ENCODE measurements at regions not wholly inside any gene's neighbourhood (a gene's known extent, or its start where the extent isn't known, plus 50 kb on each side); places are given as distances from the start of the nearest gene placed in this dataset.

GRCh38 chr21:21688889-21689288 lies 690.7 kb downstream of the NCAM2 start:
- no peaks in the 10 kb centered on the region for H3K36me3 Mint-ChIP-seq
- H3K9me3 ChIP-seq (ENCODE audit: control insufficient read depth in 2 of 2, low read length in 2 of 2): peaks cover 8 to 9% of the 10 kb centered on the region in 2 experiments
- no peaks in the 10 kb centered on the region for H3K4me1 ChIP-seq (ENCODE audit: control insufficient read depth, insufficient read depth, low read length, poor library complexity, severe bottlenecking)
- H3K36me3 ChIP-seq (ENCODE audit: control insufficient read depth, insufficient read depth, low read length): no peaks in the 10 kb centered on the region
- H3K4me3 Mint-ChIP-seq: no peak overlapping the region
- no peaks in the 10 kb centered on the region for H3K27me3 Mint-ChIP-seq
- no peaks in the 10 kb centered on the region for H3K4me1 Mint-ChIP-seq
- H3K27ac Mint-ChIP-seq: no peak overlapping the region
- no peak for DNase-seq
- ATAC-seq (ENCODE audit: low read depth in 2 of 2): no peak
- peaks cover under 1 to 34% (median 10%) of the 10 kb centered on the region in 7 donors for H3K9me3 Mint-ChIP-seq
- no peak overlapping the region for H3K4me3 ChIP-seq (ENCODE audit: low read depth, low read length)
- no peak overlapping the region for H3K27ac ChIP-seq (ENCODE audit: insufficient read depth, low read length, poor library complexity, severe bottlenecking)
- no peaks in the 10 kb centered on the region for H3K27me3 ChIP-seq (ENCODE audit: control insufficient read depth, insufficient read depth, low read length)

- Mint-ChIP-seq H3K4me3 (no peak overlapping the region), H3K27ac (no peak overlapping the region), H3K27me3 (no peaks in the 10 kb centered on the region), H3K4me1 (no peaks in the 10 kb centered on the region), H3K9me3 (peaks cover 0 to 29% (median 7%) of the 10 kb centered on the region in 7 donors), H3K36me3 (no peaks in the 10 kb centered on the region)
- Histone ChIP-seq H3K27me3 (ENCODE audit: control insufficient read depth, insufficient read depth, low read length) (no peaks in the 10 kb centered on the region), H3K9me3 (ENCODE audit: control insufficient read depth in 2 of 2, low read length in 2 of 2) (peaks cover 7 to 13% of the 10 kb centered on the region in 2 experiments), H3K4me1 (ENCODE audit: control insufficient read depth, insufficient read depth, low read length, poor library complexity, severe bottlenecking) (no peaks in the 10 kb centered on the region), H3K27ac (ENCODE audit: insufficient read depth, low read length, poor library complexity, severe bottlenecking) (no peak overlapping the region), H3K4me3 (ENCODE audit: low read depth, low read length) (no peak overlapping the region), H3K36me3 (ENCODE audit: control insufficient read depth, insufficient read depth, low read length) (no peaks in the 10 kb centered on the region)
- ATAC-seq (ENCODE audit: low read depth in 2 of 2) (no peak), DNase-seq (no peak)
These were observed 692.0 kb downstream of the NCAM2 start for GRCh38 chr21:21690068-21690665.

- Histone ChIP-seq H3K27ac (ENCODE audit: insufficient read depth, low read length, poor library complexity, severe bottlenecking) (no peak overlapping the region), H3K4me3 (ENCODE audit: low read depth, low read length) (no peak overlapping the region), H3K27me3 (ENCODE audit: control insufficient read depth, insufficient read depth, low read length) (no peaks in the 10 kb centered on the region), H3K9me3 (ENCODE audit: control insufficient read depth in 2 of 2, low read length in 2 of 2) (peaks cover 0 to 10% of the 10 kb centered on the region in 2 experiments), H3K4me1 (ENCODE audit: control insufficient read depth, insufficient read depth, low read length, poor library complexity, severe bottlenecking) (no peaks in the 10 kb centered on the region), H3K36me3 (ENCODE audit: control insufficient read depth, insufficient read depth, low read length) (no peaks in the 10 kb centered on the region)
- H3K9me3 Mint-ChIP-seq: peaks cover 0 to 18% (median 7%) of the 10 kb centered on the region in 7 donors
- H3K27me3 Mint-ChIP-seq: no peaks in the 10 kb centered on the region
- H3K4me3 Mint-ChIP-seq: no peak overlapping the region
- no peaks in the 10 kb centered on the region for H3K4me1 Mint-ChIP-seq
- ATAC-seq (ENCODE audit: low read depth in 2 of 2): no peak
- no peaks in the 10 kb centered on the region for H3K36me3 Mint-ChIP-seq
- H3K27ac Mint-ChIP-seq: no peak overlapping the region
- DNase-seq: no peak
These were observed 714.7 kb downstream of the NCAM2 start for GRCh38 chr21:21712748-21713520.

DNA sequence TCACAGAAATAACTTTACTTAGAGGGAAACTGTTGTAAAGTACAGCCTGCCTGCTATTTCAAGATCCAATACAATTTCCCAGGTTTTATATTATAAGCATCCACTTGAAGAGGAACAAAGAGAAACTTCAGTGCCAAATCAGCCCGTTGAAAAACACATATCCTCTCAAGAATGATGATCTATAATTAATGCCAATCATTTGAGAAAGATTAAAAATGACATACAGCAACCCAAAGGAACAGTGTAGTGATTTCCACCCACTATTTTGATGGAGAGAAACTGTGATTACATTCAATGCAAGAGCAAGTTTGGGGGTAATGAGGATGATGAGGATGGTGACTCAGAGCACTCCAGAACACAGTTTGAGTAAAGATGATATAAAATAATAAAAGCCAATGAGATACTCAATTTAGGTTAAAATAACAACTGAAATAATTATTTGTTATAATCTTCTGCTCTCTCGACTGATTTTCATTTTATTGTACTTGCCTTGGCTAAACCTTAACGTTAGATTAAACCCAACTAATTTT lies 715.5 kb downstream of the NCAM2 start:
- Histone ChIP-seq H3K4me3 (ENCODE audit: low read depth, low read length) (no peak overlapping the region), H3K36me3 (ENCODE audit: control insufficient read depth, insufficient read depth, low read length) (no peaks in the 10 kb centered on the region), H3K27ac (ENCODE audit: insufficient read depth, low read length, poor library complexity, severe bottlenecking) (no peak overlapping the region), H3K4me1 (ENCODE audit: control insufficient read depth, insufficient read depth, low read length, poor library complexity, severe bottlenecking) (no peaks in the 10 kb centered on the region), H3K9me3 (ENCODE audit: control insufficient read depth in 2 of 2, low read length in 2 of 2) (peaks cover 0 to 10% of the 10 kb centered on the region in 2 experiments), H3K27me3 (ENCODE audit: control insufficient read depth, insufficient read depth, low read length) (no peaks in the 10 kb centered on the region)
- no peaks in the 10 kb centered on the region for H3K36me3 Mint-ChIP-seq
- H3K4me3 Mint-ChIP-seq: no peak overlapping the region
- no peaks in the 10 kb centered on the region for H3K4me1 Mint-ChIP-seq
- H3K27me3 Mint-ChIP-seq: no peaks in the 10 kb centered on the region
- H3K27ac Mint-ChIP-seq: no peak overlapping the region
- ATAC-seq (ENCODE audit: low read depth in 2 of 2) (no peak), DNase-seq (no peak)
- peaks cover 0 to 18% (median 6%) of the 10 kb centered on the region in 7 donors for H3K9me3 Mint-ChIP-seq

DNA sequence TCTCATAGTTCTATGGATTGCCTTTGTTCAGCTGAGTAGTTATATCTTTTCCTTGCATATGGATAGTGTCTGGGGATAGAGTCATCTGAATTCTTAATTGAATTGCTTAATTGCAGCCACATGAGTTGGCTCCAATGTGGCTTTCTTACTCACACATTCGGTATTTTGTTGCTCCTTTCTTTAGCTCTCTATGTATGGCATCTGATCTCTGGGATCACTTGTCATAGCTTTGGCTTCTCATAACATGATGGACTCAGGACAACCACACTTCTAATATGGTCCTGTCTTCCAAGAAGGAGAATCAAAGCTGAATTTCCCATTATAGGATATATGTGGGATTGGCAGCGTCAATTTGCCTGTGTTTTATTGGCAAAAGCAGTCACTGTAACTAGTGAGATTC lies 716.2 kb downstream of the NCAM2 start:
- no peak overlapping the region for H3K4me3 ChIP-seq (ENCODE audit: low read depth, low read length)
- H3K27me3 Mint-ChIP-seq: no peaks in the 10 kb centered on the region
- no peak overlapping the region for H3K4me3 Mint-ChIP-seq
- peaks cover 0 to 10% of the 10 kb centered on the region in 2 experiments for H3K9me3 ChIP-seq (ENCODE audit: control insufficient read depth in 2 of 2, low read length in 2 of 2)
- H3K27ac Mint-ChIP-seq: no peak overlapping the region
- H3K36me3 Mint-ChIP-seq: no peaks in the 10 kb centered on the region
- ATAC-seq (ENCODE audit: low read depth in 2 of 2): no peak
- H3K9me3 Mint-ChIP-seq: peaks cover 0 to 24% (median 5%) of the 10 kb centered on the region in 7 donors
- H3K27me3 ChIP-seq (ENCODE audit: control insufficient read depth, insufficient read depth, low read length): no peaks in the 10 kb centered on the region
- no peaks in the 10 kb centered on the region for H3K4me1 ChIP-seq (ENCODE audit: control insufficient read depth, insufficient read depth, low read length, poor library complexity, severe bottlenecking)
- H3K36me3 ChIP-seq (ENCODE audit: control insufficient read depth, insufficient read depth, low read length): no peaks in the 10 kb centered on the region
- no peaks in the 10 kb centered on the region for H3K4me1 Mint-ChIP-seq
- H3K27ac ChIP-seq (ENCODE audit: insufficient read depth, low read length, poor library complexity, severe bottlenecking): no peak overlapping the region
- no peak for DNase-seq

GRCh38 chr21:21715266-21715969 lies 717.2 kb downstream of the NCAM2 start:
- ATAC-seq (ENCODE audit: low read depth in 2 of 2) (no peak), DNase-seq (no peak)
- no peaks in the 10 kb centered on the region for H3K36me3 Mint-ChIP-seq
- no peak overlapping the region for H3K27ac Mint-ChIP-seq
- H3K4me3 Mint-ChIP-seq: no peak overlapping the region
- Histone ChIP-seq H3K27ac (ENCODE audit: insufficient read depth, low read length, poor library complexity, severe bottlenecking) (no peak overlapping the region), H3K27me3 (ENCODE audit: control insufficient read depth, insufficient read depth, low read length) (no peaks in the 10 kb centered on the region), H3K36me3 (ENCODE audit: control insufficient read depth, insufficient read depth, low read length) (no peaks in the 10 kb centered on the region), H3K9me3 (ENCODE audit: control insufficient read depth in 2 of 2, low read length in 2 of 2) (peaks cover 0 to 10% of the 10 kb centered on the region in 2 experiments), H3K4me1 (ENCODE audit: control insufficient read depth, insufficient read depth, low read length, poor library complexity, severe bottlenecking) (no peaks in the 10 kb centered on the region), H3K4me3 (ENCODE audit: low read depth, low read length) (no peak overlapping the region)
- no peaks in the 10 kb centered on the region for H3K27me3 Mint-ChIP-seq
- no peaks in the 10 kb centered on the region for H3K4me1 Mint-ChIP-seq
- peaks cover 0 to 24% (median 6%) of the 10 kb centered on the region in 7 donors for H3K9me3 Mint-ChIP-seq

DNA sequence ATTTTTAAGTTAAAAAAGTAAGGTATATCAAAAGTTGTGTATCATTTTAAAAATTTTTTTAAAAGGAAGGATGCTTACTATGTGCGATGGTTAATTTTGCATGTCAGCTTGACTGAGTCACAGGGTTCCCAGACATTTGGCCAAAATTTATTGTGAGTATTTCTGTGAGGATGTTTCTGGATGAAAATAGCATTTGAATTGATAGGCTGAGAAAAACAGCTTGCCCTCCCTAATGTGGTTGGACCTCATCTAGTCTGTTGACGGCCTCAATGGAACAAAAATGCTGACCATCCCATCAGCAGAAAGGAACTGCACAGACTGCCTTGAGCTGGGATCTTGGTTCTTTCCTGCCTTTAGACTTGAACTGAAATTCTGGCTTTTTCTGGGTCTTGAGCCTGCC lies 724.5 kb downstream of the NCAM2 start:
- no peak overlapping the region for H3K27ac ChIP-seq (ENCODE audit: insufficient read depth, low read length, poor library complexity, severe bottlenecking)
- H3K4me1 ChIP-seq (ENCODE audit: control insufficient read depth, insufficient read depth, low read length, poor library complexity, severe bottlenecking): no peaks in the 10 kb centered on the region
- Mint-ChIP-seq H3K27ac (no peak overlapping the region), H3K27me3 (no peaks in the 10 kb centered on the region), H3K4me3 (no peak overlapping the region), H3K9me3 (peaks cover 2 to 17% (median 7%) of the 10 kb centered on the region in 7 donors), H3K36me3 (no peaks in the 10 kb centered on the region), H3K4me1 (no peaks in the 10 kb centered on the region)
- DNase-seq (no peak), ATAC-seq (ENCODE audit: low read depth in 2 of 2) (no peak)
- H3K36me3 ChIP-seq (ENCODE audit: control insufficient read depth, insufficient read depth, low read length): no peaks in the 10 kb centered on the region
- no peak overlapping the region for H3K4me3 ChIP-seq (ENCODE audit: low read depth, low read length)
- no peaks in the 10 kb centered on the region for H3K27me3 ChIP-seq (ENCODE audit: control insufficient read depth, insufficient read depth, low read length)
- H3K9me3 ChIP-seq (ENCODE audit: control insufficient read depth in 2 of 2, low read length in 2 of 2): peaks cover 2 to 7% of the 10 kb centered on the region in 2 experiments
